ENCODE measurements at regions not wholly inside any gene's neighbourhood (a gene's known extent, or its start where the extent isn't known, plus 50 kb on each side); places are given as distances from the start of the nearest gene placed in this dataset.

DNA sequence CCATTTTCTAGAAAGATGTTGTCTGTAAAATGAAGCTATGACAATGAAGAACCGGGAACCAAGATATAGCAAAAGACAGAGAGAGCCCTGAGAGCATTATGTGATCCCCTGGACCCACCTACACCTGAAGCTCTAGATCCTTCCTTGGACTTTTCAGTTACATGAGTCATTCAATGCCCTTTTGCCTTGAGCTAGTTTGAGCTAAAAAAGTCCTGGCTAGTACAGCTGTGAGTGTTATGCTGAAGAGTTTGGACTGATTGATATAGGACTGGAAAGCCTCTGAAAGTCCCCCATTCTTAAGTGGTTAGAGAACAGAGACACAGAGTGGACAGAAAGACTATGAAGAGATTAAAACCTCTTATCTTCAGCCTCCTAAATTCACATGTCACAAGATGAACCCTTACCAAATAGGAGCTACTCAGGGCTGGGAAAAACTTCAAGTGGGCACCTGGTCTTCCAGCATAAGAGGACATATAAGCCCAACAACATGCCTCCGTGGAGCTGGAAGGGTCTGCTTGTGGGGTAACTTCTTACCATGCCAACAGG lies 386.8 kb upstream of the NFE2L3 start:
- TF ChIP-seq, protein P1, sequence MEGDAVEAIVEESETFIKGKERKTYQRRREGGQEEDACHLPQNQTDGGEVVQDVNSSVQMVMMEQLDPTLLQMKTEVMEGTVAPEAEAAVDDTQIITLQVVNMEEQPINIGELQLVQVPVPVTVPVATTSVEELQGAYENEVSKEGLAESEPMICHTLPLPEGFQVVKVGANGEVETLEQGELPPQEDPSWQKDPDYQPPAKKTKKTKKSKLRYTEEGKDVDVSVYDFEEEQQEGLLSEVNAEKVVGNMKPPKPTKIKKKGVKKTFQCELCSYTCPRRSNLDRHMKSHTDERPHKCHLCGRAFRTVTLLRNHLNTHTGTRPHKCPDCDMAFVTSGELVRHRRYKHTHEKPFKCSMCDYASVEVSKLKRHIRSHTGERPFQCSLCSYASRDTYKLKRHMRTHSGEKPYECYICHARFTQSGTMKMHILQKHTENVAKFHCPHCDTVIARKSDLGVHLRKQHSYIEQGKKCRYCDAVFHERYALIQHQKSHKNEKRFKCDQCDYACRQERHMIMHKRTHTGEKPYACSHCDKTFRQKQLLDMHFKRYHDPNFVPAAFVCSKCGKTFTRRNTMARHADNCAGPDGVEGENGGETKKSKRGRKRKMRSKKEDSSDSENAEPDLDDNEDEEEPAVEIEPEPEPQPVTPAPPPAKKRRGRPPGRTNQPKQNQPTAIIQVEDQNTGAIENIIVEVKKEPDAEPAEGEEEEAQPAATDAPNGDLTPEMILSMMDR (IDR thresholded peaks at IDR 0.05) = no peak
- H3K27ac ChIP-seq = no peak overlapping the region
- DNase-seq (ENCODE audit: low spot score) = no peak
- no peak overlapping the region for H3K4me3 ChIP-seq

- no peak for DNase-seq (ENCODE audit: low spot score)
- TF ChIP-seq, protein P1 (IDR thresholded peaks at IDR 0.05) = no peak
- Histone ChIP-seq H3K27ac (peak overlapping the region in 1 of 2 donors; percentile 69), H3K4me3 (no peak overlapping the region)
These were observed 381.8 kb upstream of the NFE2L3 start for GRCh38 chr7:25770235-25770634.

DNA sequence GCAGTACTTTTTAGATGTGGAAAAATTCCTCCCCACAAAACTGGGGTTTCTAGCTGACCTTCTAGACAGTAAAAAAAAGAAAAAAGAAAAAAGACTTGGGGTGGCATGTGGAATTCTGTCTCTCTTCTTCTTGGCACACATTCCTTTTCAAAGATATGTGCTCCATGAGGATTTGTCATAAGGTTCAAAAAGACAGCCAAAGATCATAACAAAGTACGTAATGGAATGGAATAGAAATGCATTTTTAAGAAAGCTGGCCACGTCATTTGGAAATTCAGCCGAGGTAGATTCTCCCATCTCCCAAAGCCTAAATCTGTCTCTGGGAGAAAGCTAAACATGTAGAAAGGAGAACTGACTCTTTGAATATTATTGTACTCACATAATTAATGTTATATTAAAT lies 381.3 kb upstream of the NFE2L3 start:
- H3K27ac ChIP-seq = peak overlapping the region; percentile 4 to 78

GRCh38 chr7:25771491-25771890 lies 380.5 kb upstream of the NFE2L3 start:
- no peak for DNase-seq (ENCODE audit: low spot score)
- Histone ChIP-seq H3K4me3 (no peak overlapping the region), H3K27ac (peak overlapping the region; percentile 4 to 78)
- TF ChIP-seq, protein P1 (IDR thresholded peaks at IDR 0.05) = no peak

More for the DNA sequence above, 381.3 kb upstream of the NFE2L3 start:
- TF ChIP-seq, protein P1 (IDR thresholded peaks at IDR 0.05) = no peak
- DNase-seq (ENCODE audit: low spot score) = no peak
- H3K4me3 ChIP-seq = no peak overlapping the region

- DNase-seq (ENCODE audit: low spot score) = no peak
- Histone ChIP-seq H3K27ac (peak overlapping the region in 1 of 2 donors; percentile 24), H3K4me3 (no peak overlapping the region)
- TF ChIP-seq, protein P1 (IDR thresholded peaks at IDR 0.05) = no peak
These were observed 379.2 kb upstream of the NFE2L3 start for GRCh38 chr7:25772802-25773201.

- no peak overlapping the region for H3K27ac ChIP-seq
- TF ChIP-seq, protein P1 (IDR thresholded peaks at IDR 0.05) = no peak
- no peak for DNase-seq (ENCODE audit: low spot score)
- H3K4me3 ChIP-seq = no peak overlapping the region
These were observed 377.3 kb upstream of the NFE2L3 start for GRCh38 chr7:25774675-25775074.

DNA sequence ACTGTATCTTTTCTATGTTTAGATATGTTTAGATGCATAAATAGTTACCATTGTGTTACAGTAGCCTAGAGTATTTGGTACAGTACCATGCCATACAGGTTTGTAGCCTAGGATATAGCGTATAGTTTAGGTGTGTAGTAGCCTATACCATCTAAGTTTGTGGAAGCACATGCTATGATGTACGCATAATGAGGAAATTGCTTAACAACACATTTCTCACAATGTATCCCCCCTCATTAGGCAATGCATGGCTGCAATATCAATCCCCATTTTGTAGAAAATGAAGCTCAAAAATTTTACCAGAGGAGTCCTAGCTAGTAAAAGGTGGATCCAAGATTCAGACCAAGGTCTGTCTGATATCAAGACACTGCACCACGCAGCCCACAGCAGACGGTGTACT lies 376.4 kb upstream of the NFE2L3 start:
- no peak overlapping the region for H3K27ac ChIP-seq
- no peak for DNase-seq (ENCODE audit: low spot score)
- TF ChIP-seq, protein P1 (IDR thresholded peaks at IDR 0.05) = no peak
- H3K4me3 ChIP-seq = no peak overlapping the region
